ENCODE measurements at regions not wholly inside any gene's neighbourhood (a gene's known extent, or its start where the extent isn't known, plus 50 kb on each side); places are given as distances from the start of the nearest gene placed in this dataset.
A peak's percentile ranks its signal among the peaks of the same experiment; 100 is the strongest.

GRCh38 chr1:50289495-50289894 is 133.7 kb downstream of the DMRTA2 start:
- no peak for DNase-seq

GRCh38 chr1:50285994-50286393 is 137.2 kb downstream of the DMRTA2 start:
- no peak for DNase-seq

- no peak for DNase-seq
Measured at GRCh38 chr1:50279622-50280330, 143.5 kb downstream of the DMRTA2 start.

GRCh38 chr1:50278961-50279360 is 144.3 kb downstream of the DMRTA2 start:
- DNase-seq = no peak

- no peak for DNase-seq
Measured at GRCh38 chr1:50278410-50278809, 144.8 kb downstream of the DMRTA2 start.

- peak; percentile 97 for DNase-seq
Measured at GRCh38 chr1:50275566-50275965, 147.7 kb downstream of the DMRTA2 start.

GRCh38 chr1:50272912-50273311 is 150.3 kb downstream of the DMRTA2 start:
- DNase-seq = no peak

- peak; percentile 42 for DNase-seq
Measured at GRCh38 chr1:50271968-50272578, 151.2 kb downstream of the DMRTA2 start.

GRCh38 chr1:50271337-50271736 is 151.9 kb downstream of the DMRTA2 start:
- no peak for DNase-seq

GRCh38 chr1:50270926-50271325 is 152.3 kb downstream of the DMRTA2 start:
- no peak for DNase-seq

- no peak for DNase-seq
Measured at GRCh38 chr1:50268049-50268448, 155.2 kb downstream of the DMRTA2 start.

GRCh38 chr1:50266509-50266908 is 156.7 kb downstream of the DMRTA2 start:
- DNase-seq = no peak

- DNase-seq = no peak
Measured at GRCh38 chr1:50265790-50266314, 157.1 kb downstream of the ELAVL4 start.

- no peak for DNase-seq
Measured at GRCh38 chr1:50264590-50264989, 155.9 kb downstream of the ELAVL4 start.

- no peak for DNase-seq
Measured at GRCh38 chr1:50262436-50262835, 153.7 kb downstream of the ELAVL4 start.

- no peak for DNase-seq
Measured at GRCh38 chr1:50261951-50262350, 153.2 kb downstream of the ELAVL4 start.

GRCh38 chr1:50257940-50258685 is 149.4 kb downstream of the ELAVL4 start:
- DNase-seq = no peak

- no peak for DNase-seq
Measured at GRCh38 chr1:50257029-50257428, 148.3 kb downstream of the ELAVL4 start.
